Activated naive CD4-positive, alpha-beta T cell treated with anti-CD3 and anti-CD28 coated beads, Interleukin-2, amount 50 U/mL, for 24 hours (primary cell): ENCODE measurements at regions not wholly inside any gene's neighbourhood (a gene's known extent, or its start where the extent isn't known, plus 50 kb on each side); places are given as distances from the start of the nearest gene placed in this dataset.
A peak's percentile ranks its signal among the peaks of the same experiment; 100 is the strongest.
"Not testable (repeated sequence)": the region's sequence is repeated elsewhere in the genome, so short reads cannot be mapped to it uniquely, and the experiment has no call there.

ENCODE experiments used
- H3K27ac Mint-ChIP-seq: one replicate; pipeline ENCODE4 v1.8.0; 2021; ENCODE audit warnings: mild to moderate bottlenecking, mixed read lengths
- H3K27me3 Mint-ChIP-seq: one replicate; pipeline ENCODE4 v1.8.0; 2021; ENCODE audit warnings: mixed read lengths
- H3K36me3 Mint-ChIP-seq: one replicate; pipeline ENCODE4 v1.8.0; 2021; ENCODE audit warnings: mixed read lengths
- H3K4me1 Mint-ChIP-seq: one replicate; pipeline ENCODE4 v1.8.0; 2021; ENCODE audit warnings: mixed read lengths
- H3K4me3 Mint-ChIP-seq: one replicate; pipeline ENCODE4 v1.8.0; 2021; ENCODE audit warnings: mild to moderate bottlenecking, mixed read lengths
- H3K9me3 Mint-ChIP-seq: one replicate; pipeline ENCODE4 v1.8.0; 2021; ENCODE audit warnings: mixed read lengths

DNA sequence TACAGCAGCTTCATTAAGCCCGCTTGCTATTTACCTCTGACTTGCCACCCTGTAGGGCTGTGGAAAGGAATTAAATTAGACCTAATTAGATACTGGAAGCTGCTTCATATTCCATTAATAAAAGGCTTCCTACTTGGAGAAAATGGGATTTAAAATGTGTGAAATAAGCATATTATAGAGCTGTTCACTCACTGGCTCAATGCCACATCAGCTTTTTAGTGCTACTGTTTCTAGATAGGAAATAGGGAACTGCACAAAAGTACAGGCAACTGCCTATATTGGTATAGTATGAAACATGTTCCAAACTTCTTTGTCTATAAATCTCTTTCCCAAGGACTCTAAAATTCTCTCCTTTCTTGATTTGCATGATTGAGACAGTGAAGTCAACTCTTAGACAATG is 407.9 kb upstream of the AADAT start:
- peaks cover 5% of the 10 kb centered on the region for H3K9me3 Mint-ChIP-seq
- no peaks in the 10 kb centered on the region for H3K27me3 Mint-ChIP-seq
- no peaks in the 10 kb centered on the region for H3K36me3 Mint-ChIP-seq
- H3K4me3 Mint-ChIP-seq = no peak overlapping the region
- H3K27ac Mint-ChIP-seq = no peak overlapping the region
- no peaks in the 10 kb centered on the region for H3K4me1 Mint-ChIP-seq

DNA sequence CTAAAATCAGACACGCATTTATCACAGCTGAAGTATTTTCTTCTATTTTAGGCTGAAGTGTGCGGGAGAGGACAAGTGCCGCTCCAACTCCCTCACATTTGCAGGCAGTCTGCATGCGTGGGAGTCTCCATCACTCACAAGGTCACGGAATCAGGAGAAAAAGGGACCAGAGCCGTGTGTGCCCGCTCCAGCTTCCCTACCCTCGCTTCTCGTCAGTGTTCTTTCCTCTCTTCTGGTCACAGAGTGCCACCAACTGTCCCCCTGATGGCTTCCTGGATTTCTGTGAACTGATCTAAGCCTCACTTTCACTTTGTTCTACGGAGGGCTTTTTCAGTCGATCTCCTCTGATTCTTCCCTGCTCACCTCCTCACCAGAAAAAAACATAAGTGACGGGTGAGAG is 407.4 kb upstream of the AADAT start:
- Mint-ChIP-seq H3K4me1 (no peaks in the 10 kb centered on the region), H3K4me3 (peak overlapping the region; percentile 20), H3K27me3 (no peaks in the 10 kb centered on the region), H3K27ac (no peak overlapping the region), H3K36me3 (no peaks in the 10 kb centered on the region), H3K9me3 (peaks cover 3% of the 10 kb centered on the region)

DNA sequence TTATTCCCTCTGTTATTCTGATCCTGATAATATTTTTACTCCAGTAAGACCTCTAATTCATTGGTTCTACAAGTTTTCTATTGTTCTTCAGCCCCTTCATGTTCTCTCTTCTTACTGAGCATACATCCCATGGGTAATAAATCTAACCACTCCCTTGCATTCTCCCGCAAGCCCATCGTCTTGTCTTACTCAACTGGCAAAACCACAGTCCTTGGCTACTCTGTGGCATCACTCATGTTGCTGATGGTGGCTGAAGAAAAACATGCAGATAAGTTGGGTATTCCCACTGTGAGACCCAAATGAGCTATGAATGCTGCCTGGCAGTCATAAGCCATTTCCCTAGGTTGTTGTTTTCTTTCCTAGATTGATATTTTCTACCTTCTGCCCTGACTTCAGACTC is 402.2 kb upstream of the AADAT start:
- no peaks in the 10 kb centered on the region for H3K36me3 Mint-ChIP-seq
- H3K9me3 Mint-ChIP-seq = no peaks in the 10 kb centered on the region
- H3K4me1 Mint-ChIP-seq = no peaks in the 10 kb centered on the region
- no peak overlapping the region for H3K4me3 Mint-ChIP-seq
- H3K27ac Mint-ChIP-seq = no peak overlapping the region
- H3K27me3 Mint-ChIP-seq = no peaks in the 10 kb centered on the region

DNA sequence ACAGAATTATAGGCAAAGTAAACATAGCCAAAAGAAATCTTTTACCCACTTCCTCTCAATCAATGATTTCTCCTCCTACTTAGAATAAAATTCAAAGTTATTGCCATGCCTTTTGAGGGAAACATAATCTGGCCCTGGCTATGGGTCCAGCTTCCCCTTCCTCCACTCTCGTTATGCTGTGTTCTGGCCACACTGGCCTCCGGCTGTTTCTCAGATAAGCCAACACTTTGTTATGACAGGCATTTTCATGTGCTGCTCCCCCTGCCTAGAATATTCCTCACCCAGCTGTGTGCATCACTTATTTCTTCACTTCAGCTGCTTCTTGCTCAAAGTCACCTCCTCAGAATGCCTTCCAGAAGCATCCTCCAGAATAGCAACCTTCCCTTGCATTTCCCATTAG is 386.6 kb upstream of the AADAT start:
- Mint-ChIP-seq H3K36me3 (no peaks in the 10 kb centered on the region), H3K9me3 (no peaks in the 10 kb centered on the region), H3K27me3 (no peaks in the 10 kb centered on the region), H3K4me3 (no peak overlapping the region), H3K27ac (no peak overlapping the region), H3K4me1 (no peaks in the 10 kb centered on the region)

GRCh38 chr4:170465429-170465828 is 375.7 kb upstream of the AADAT start:
- Mint-ChIP-seq H3K4me1 (no peaks in the 10 kb centered on the region), H3K27me3 (no peaks in the 10 kb centered on the region), H3K9me3 (no peaks in the 10 kb centered on the region), H3K4me3 (no peak overlapping the region), H3K36me3 (no peaks in the 10 kb centered on the region), H3K27ac (no peak overlapping the region)

GRCh38 chr4:170464614-170465197 is 374.9 kb upstream of the AADAT start:
- no peak overlapping the region for H3K4me3 Mint-ChIP-seq
- H3K36me3 Mint-ChIP-seq = no peaks in the 10 kb centered on the region
- no peaks in the 10 kb centered on the region for H3K9me3 Mint-ChIP-seq
- no peaks in the 10 kb centered on the region for H3K27me3 Mint-ChIP-seq
- no peaks in the 10 kb centered on the region for H3K4me1 Mint-ChIP-seq
- H3K27ac Mint-ChIP-seq = no peak overlapping the region

- Mint-ChIP-seq H3K27me3 (no peaks in the 10 kb centered on the region), H3K27ac (no peak overlapping the region), H3K9me3 (no peaks in the 10 kb centered on the region), H3K4me3 (no peak overlapping the region), H3K4me1 (no peaks in the 10 kb centered on the region), H3K36me3 (no peaks in the 10 kb centered on the region)
Observed at GRCh38 chr4:170446782-170447181, 357.0 kb upstream of the AADAT start.

GRCh38 chr4:170441146-170441545 is 351.4 kb upstream of the AADAT start:
- not testable (repeated sequence) for H3K4me3 Mint-ChIP-seq, H3K27ac Mint-ChIP-seq, H3K9me3 Mint-ChIP-seq, H3K36me3 Mint-ChIP-seq, H3K4me1 Mint-ChIP-seq, H3K27me3 Mint-ChIP-seq

DNA sequence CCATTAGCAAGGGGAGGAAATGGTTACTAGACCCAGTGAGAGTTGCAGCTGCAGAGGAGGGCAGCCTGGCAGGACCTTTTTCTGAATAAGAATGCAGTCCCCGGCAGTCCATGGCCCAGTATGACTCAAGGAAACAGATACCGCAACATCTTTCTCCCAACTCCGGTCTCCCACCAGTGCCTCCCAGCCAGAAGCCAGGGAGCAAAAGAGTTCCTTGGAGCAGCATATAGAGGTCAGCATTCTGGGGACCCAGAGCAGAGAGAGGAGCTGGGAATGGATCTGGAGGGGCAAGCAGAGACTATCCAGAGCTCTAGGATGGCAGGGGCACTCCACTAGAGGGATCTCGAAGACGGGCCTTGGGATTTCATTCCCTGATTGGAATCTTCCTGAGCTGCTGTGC is 339.2 kb upstream of the AADAT start:
- H3K9me3 Mint-ChIP-seq = no peaks in the 10 kb centered on the region
- no peak overlapping the region for H3K4me3 Mint-ChIP-seq
- H3K4me1 Mint-ChIP-seq = no peaks in the 10 kb centered on the region
- no peak overlapping the region for H3K27ac Mint-ChIP-seq
- no peaks in the 10 kb centered on the region for H3K27me3 Mint-ChIP-seq
- no peaks in the 10 kb centered on the region for H3K36me3 Mint-ChIP-seq

- no peaks in the 10 kb centered on the region for H3K27me3 Mint-ChIP-seq
- no peak overlapping the region for H3K27ac Mint-ChIP-seq
- no peaks in the 10 kb centered on the region for H3K4me1 Mint-ChIP-seq
- no peak overlapping the region for H3K4me3 Mint-ChIP-seq
- no peaks in the 10 kb centered on the region for H3K36me3 Mint-ChIP-seq
- no peaks in the 10 kb centered on the region for H3K9me3 Mint-ChIP-seq
Observed at GRCh38 chr4:170425521-170426143, 335.9 kb upstream of the AADAT start.

DNA sequence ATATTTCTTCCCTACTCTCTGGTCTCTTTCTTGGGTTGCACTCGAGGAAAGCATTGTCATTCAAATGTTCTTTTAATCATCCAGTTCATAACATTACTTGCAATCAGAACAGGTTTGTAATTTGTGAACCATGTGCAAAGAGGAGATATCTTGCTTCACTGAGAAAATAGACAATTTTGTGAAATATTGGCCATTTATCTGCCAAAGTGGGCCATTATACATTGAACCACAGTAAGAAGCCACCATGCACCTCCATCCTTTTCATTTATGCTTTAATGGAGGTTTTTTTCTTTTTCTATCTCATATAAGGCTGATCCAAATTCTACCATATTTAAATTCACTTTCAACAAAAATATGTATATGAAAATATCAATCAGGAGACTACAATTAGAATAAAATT is 335.3 kb upstream of the AADAT start:
- no peak overlapping the region for H3K4me3 Mint-ChIP-seq
- H3K4me1 Mint-ChIP-seq = no peaks in the 10 kb centered on the region
- H3K27me3 Mint-ChIP-seq = no peaks in the 10 kb centered on the region
- no peaks in the 10 kb centered on the region for H3K9me3 Mint-ChIP-seq
- H3K27ac Mint-ChIP-seq = no peak overlapping the region
- no peaks in the 10 kb centered on the region for H3K36me3 Mint-ChIP-seq

- H3K9me3 Mint-ChIP-seq = peaks cover 6% of the 10 kb centered on the region
- H3K27me3 Mint-ChIP-seq = no peaks in the 10 kb centered on the region
- H3K36me3 Mint-ChIP-seq = no peaks in the 10 kb centered on the region
- no peak overlapping the region for H3K4me3 Mint-ChIP-seq
- no peaks in the 10 kb centered on the region for H3K4me1 Mint-ChIP-seq
- no peak overlapping the region for H3K27ac Mint-ChIP-seq
Observed at GRCh38 chr4:170423137-170423536, 333.4 kb upstream of the AADAT start.

- no peak overlapping the region for H3K27ac Mint-ChIP-seq
- H3K36me3 Mint-ChIP-seq = no peaks in the 10 kb centered on the region
- H3K27me3 Mint-ChIP-seq = no peaks in the 10 kb centered on the region
- peaks cover 6% of the 10 kb centered on the region for H3K9me3 Mint-ChIP-seq
- no peak overlapping the region for H3K4me3 Mint-ChIP-seq
- H3K4me1 Mint-ChIP-seq = no peaks in the 10 kb centered on the region
Observed at GRCh38 chr4:170420255-170420693, 330.5 kb upstream of the AADAT start.

GRCh38 chr4:170414961-170415360 is 325.2 kb upstream of the AADAT start:
- Mint-ChIP-seq H3K36me3 (no peaks in the 10 kb centered on the region), H3K27me3 (no peaks in the 10 kb centered on the region), H3K9me3 (peaks cover 6% of the 10 kb centered on the region), H3K4me3 (no peak overlapping the region), H3K4me1 (no peaks in the 10 kb centered on the region), H3K27ac (no peak overlapping the region)

GRCh38 chr4:170414360-170414759 is 324.6 kb upstream of the AADAT start:
- Mint-ChIP-seq H3K36me3 (no peaks in the 10 kb centered on the region), H3K4me1 (no peaks in the 10 kb centered on the region), H3K9me3 (peaks cover 3% of the 10 kb centered on the region), H3K27ac (no peak overlapping the region), H3K4me3 (no peak overlapping the region), H3K27me3 (no peaks in the 10 kb centered on the region)

GRCh38 chr4:170413951-170414350 is 324.2 kb upstream of the AADAT start:
- Mint-ChIP-seq H3K36me3 (no peaks in the 10 kb centered on the region), H3K4me1 (no peaks in the 10 kb centered on the region), H3K27me3 (no peaks in the 10 kb centered on the region), H3K9me3 (no peaks in the 10 kb centered on the region), H3K27ac (no peak overlapping the region), H3K4me3 (no peak overlapping the region)

DNA sequence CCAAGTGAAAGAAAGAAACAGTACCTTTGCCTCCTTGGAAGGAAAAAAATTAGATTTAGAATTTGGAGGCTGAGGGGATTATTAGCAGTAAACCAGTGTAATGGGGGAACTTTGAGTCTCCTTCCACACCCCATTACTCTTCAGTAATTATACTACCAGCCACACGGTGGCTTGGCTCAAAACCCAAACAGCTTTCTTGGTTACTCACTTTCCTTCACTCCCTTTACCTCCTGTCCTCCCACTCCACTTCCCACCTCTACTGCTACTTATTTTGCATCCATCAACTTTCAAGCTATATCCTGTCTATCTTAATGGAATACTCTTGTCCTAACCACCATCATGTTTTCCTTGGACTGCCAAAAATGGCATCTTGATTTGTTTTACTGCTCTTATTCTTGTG is 310.6 kb upstream of the AADAT start:
- Mint-ChIP-seq H3K27ac (no peak overlapping the region), H3K4me1 (no peaks in the 10 kb centered on the region), H3K27me3 (no peaks in the 10 kb centered on the region), H3K4me3 (no peak overlapping the region), H3K9me3 (peaks cover 9% of the 10 kb centered on the region), H3K36me3 (no peaks in the 10 kb centered on the region)
